Naive thymus-derived CD4-positive, alpha-beta T cell (primary cell): ENCODE measurements at regions not wholly inside any gene's neighbourhood (a gene's known extent, or its start where the extent isn't known, plus 50 kb on each side); places are given as distances from the start of the nearest gene placed in this dataset.

ENCODE experiments used
- ATAC-seq: fragments of 150-1000 bp; cut with Tn5 transposase; 2 replicates; pipeline ENCODE4 v1.10.0; 2021; ENCODE audit warnings: mild to moderate bottlenecking, moderate library complexity
- CTCF ChIA-PET: fragments of 350-600 bp; sonication (Branson Sonifier 250); formaldehyde crosslinking; loops from one replicate; lab custom pipeline; 2021; ENCODE audit warnings: antibody characterized with exemption; lab: Charles Lee
- POLR2A ChIA-PET: fragments of 350-600 bp; sonication (Branson Sonifier 250); formaldehyde crosslinking; loops from one replicate; lab custom pipeline; 2021; ENCODE audit warnings: antibody characterized with exemption, inconsistent platforms; lab: Charles Lee
- DNase-seq, 9 donors: peaks; one replicate each; pipeline versions ENCODE4 v3.0.0 to v3.0.0-alpha.2; 2020 to 2022; ENCODE audit warnings: mixed read lengths in 1 of 9
- H3K27ac ChIP-seq: one replicate; pipeline ENCODE4 v1.7.0; 2013; ENCODE audit warnings: mild to moderate bottlenecking, low read depth, low read length, moderate library complexity
- H3K27me3 ChIP-seq, 2 donors: one replicate each; pipeline ENCODE4 v1.7.0; 2013; ENCODE audit warnings: low read length in 2 of 2, mild to moderate bottlenecking in 2 of 2, moderate library complexity in 2 of 2; ENCODE audit not compliant: control insufficient read depth in 2 of 2, insufficient read depth in 2 of 2
- H3K36me3 ChIP-seq, 3 experiments: 1 replicate in 2 of 3; 2 replicates in 1 of 3; pipeline ENCODE4 v1.7.0; 2013; ENCODE audit warnings: low read length in 3 of 3, mild to moderate bottlenecking in 3 of 3, moderate library complexity in 1 of 3; ENCODE audit not compliant: insufficient read depth in 3 of 3, control insufficient read depth in 2 of 3
- H3K4me1 ChIP-seq, 2 donors: one replicate each; pipeline ENCODE4 v1.7.0; 2013; ENCODE audit warnings: low read length in 2 of 2, mild to moderate bottlenecking in 2 of 2, moderate library complexity in 1 of 2; ENCODE audit not compliant: control insufficient read depth in 2 of 2, insufficient read depth in 2 of 2
- H3K4me3 ChIP-seq: 2 replicates; pipeline ENCODE4 v1.7.0; 2013; ENCODE audit warnings: mild to moderate bottlenecking, low read length
- H3K9me3 ChIP-seq, 3 experiments: 1 replicate in 2 of 3; 2 replicates in 1 of 3; pipeline ENCODE4 v1.7.0; 2013; ENCODE audit warnings: low read length in 3 of 3; ENCODE audit not compliant: control insufficient read depth in 2 of 3
- H3K27ac Mint-ChIP-seq, 9 donors: one replicate each; pipeline ENCODE4 v1.8.0; 2020 to 2022; ENCODE audit warnings: mixed read lengths in 9 of 9, mild to moderate bottlenecking in 8 of 9, moderate library complexity in 5 of 9, inconsistent platforms in 2 of 9
- H3K27me3 Mint-ChIP-seq, 5 donors: one replicate each; pipeline ENCODE4 v1.8.0; 2021 to 2022; ENCODE audit warnings: mixed read lengths in 5 of 5, mild to moderate bottlenecking in 1 of 5
- H3K36me3 Mint-ChIP-seq, 5 donors: one replicate each; pipeline ENCODE4 v1.8.0; 2020 to 2022; ENCODE audit warnings: mixed read lengths in 5 of 5, mild to moderate bottlenecking in 3 of 5, inconsistent platforms in 1 of 5
- H3K4me1 Mint-ChIP-seq, 7 donors: one replicate each; pipeline ENCODE4 v1.8.0; 2020 to 2022; ENCODE audit warnings: mixed read lengths in 7 of 7, mild to moderate bottlenecking in 3 of 7, inconsistent platforms in 1 of 7
- H3K4me3 Mint-ChIP-seq, 10 donors: one replicate each; pipeline ENCODE4 v1.8.0; 2020 to 2022; ENCODE audit warnings: mild to moderate bottlenecking in 10 of 10, mixed read lengths in 10 of 10, moderate library complexity in 6 of 10, inconsistent platforms in 2 of 10
- H3K9me3 Mint-ChIP-seq, 11 donors: one replicate each; pipeline ENCODE4 v1.8.0; 2020 to 2022; ENCODE audit warnings: mixed read lengths in 11 of 11, mild to moderate bottlenecking in 4 of 11, inconsistent platforms in 1 of 11, moderate library complexity in 1 of 11
- intact Hi-C, 2 donors: fragments of 100-400 bp; cut with micrococcal nuclease; formaldehyde crosslinking; loops; one replicate each; pipeline ENCODE4 v1.15.1; 2023

- peaks cover 2 to 12% (median 8%) of the 10 kb centered on the region in 5 donors for H3K36me3 Mint-ChIP-seq
- H3K27me3 Mint-ChIP-seq: peaks cover 3 to 28% (median 11%) of the 10 kb centered on the region in 5 donors
- H3K27ac Mint-ChIP-seq: no peak overlapping the region
- no peak overlapping the region for H3K4me3 Mint-ChIP-seq
- no peaks in the 10 kb centered on the region for H3K9me3 ChIP-seq
- intact Hi-C loops: no loop called here
- H3K27ac ChIP-seq: no peak overlapping the region
- CTCF ChIA-PET: no interaction called here
- H3K27me3 ChIP-seq: no peaks in the 10 kb centered on the region
- H3K9me3 Mint-ChIP-seq: peaks cover 0 to 25% (median 9%) of the 10 kb centered on the region in 11 donors
- peaks cover 0 to 2% (median 0%) of the 10 kb centered on the region in 7 donors for H3K4me1 Mint-ChIP-seq
- no peak overlapping the region for H3K4me3 ChIP-seq
- no peaks in the 10 kb centered on the region for H3K36me3 ChIP-seq
- no peak for ATAC-seq
- H3K4me1 ChIP-seq: no peaks in the 10 kb centered on the region
- no peak for DNase-seq
- POLR2A ChIA-PET: interaction anchor here (0.7 kb wide), 1 partner anchor 9 kb away, joined by 3 read pairs; no protein-coding TSS in a partner anchor
These were observed 100.5 kb downstream of the CYP26A1 start for GRCh38 chr10:93173967-93174845.

DNA sequence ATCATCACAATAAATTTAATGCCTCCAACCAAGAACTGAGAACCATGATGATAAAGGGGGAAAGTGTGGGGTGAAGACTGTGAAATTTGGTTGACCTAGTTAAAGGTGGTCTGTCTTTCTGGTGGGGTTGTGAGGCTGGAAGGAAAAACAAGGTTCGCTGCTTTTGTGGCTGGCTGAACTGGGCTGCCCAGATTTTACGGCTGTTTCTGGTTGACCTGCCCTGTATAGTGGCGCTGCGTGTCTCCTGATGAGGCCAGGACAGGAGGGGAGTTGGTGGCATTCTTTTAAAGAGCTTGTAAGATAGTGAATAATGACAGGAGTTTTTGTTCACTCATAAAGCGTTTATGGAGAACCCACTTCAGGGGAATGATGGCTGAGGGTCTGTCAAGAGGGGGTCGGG lies 101.8 kb downstream of the CYP26A1 start:
- ChIA-PET POLR2A (no interaction called here), CTCF (no interaction called here)
- no peaks in the 10 kb centered on the region for H3K4me1 ChIP-seq
- intact Hi-C loops: no loop called here
- Mint-ChIP-seq H3K4me3 (no peak overlapping the region), H3K27me3 (peaks cover under 1 to 20% (median 4%) of the 10 kb centered on the region in 5 donors), H3K36me3 (peaks cover 0 to 5% (median 1%) of the 10 kb centered on the region in 5 donors), H3K27ac (peak overlapping the region in 1 of 9 donors; percentile 22), H3K9me3 (peaks cover 0 to 14% (median 2%) of the 10 kb centered on the region in 11 donors), H3K4me1 (peaks cover 0 to 2% (median 0%) of the 10 kb centered on the region in 7 donors)
- no peaks in the 10 kb centered on the region for H3K36me3 ChIP-seq
- H3K27me3 ChIP-seq: no peaks in the 10 kb centered on the region
- ATAC-seq (no peak), DNase-seq (no peak)
- H3K27ac ChIP-seq: no peak overlapping the region
- H3K4me3 ChIP-seq: no peak overlapping the region
- no peaks in the 10 kb centered on the region for H3K9me3 ChIP-seq

DNA sequence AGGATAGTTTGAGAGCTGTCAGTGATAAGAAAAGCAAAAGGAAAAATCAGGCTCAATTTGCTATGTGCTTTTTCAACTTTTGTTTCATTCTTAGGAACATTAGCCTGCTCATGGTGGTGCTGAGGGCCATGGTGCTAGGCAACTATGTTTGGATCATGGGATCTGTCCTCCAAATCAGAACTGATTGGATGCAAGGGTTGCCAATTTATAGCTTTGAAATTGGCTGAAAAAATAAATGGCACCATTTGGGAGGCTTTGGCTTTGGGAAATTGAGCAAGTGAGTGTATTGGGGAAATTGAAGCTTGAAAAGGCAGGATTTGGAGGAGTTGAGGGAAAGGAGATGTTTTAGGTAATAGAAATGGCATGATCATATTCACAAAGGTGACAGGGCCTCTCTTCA lies 103.8 kb downstream of the CYP26A1 start:
- DNase-seq: no peak
- Mint-ChIP-seq H3K27ac (no peak overlapping the region), H3K27me3 (peaks cover 0 to 9% (median 0%) of the 10 kb centered on the region in 5 donors), H3K36me3 (no peaks in the 10 kb centered on the region), H3K9me3 (no peaks in the 10 kb centered on the region), H3K4me3 (no peak overlapping the region), H3K4me1 (peaks cover 0 to 2% (median 0%) of the 10 kb centered on the region in 7 donors)
- POLR2A ChIA-PET: no interaction called here
- H3K9me3 ChIP-seq: no peaks in the 10 kb centered on the region
- H3K27ac ChIP-seq: no peak overlapping the region
- ATAC-seq: no peak
- H3K4me1 ChIP-seq: no peaks in the 10 kb centered on the region
- H3K36me3 ChIP-seq: no peaks in the 10 kb centered on the region
- intact Hi-C loops: no loop called here
- CTCF ChIA-PET: no interaction called here
- no peak overlapping the region for H3K4me3 ChIP-seq
- H3K27me3 ChIP-seq: no peaks in the 10 kb centered on the region

DNA sequence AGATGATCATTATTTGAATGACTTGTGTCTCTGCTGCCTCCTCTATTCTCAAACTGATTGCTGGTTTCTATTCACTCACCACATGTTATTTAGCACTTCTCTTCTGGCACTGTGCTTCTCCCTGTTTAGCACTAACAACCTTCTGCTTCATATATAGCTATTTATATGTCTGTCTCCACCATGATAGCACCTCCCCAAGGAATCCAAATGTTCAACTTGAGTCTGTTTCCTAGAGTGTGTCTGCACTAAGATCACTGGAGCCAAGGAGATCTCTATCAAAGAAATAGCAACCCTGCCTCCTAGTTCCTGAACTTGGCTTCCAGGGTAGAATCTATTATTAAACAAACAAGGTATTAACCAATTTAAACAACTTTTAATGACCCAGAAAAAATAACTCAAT lies 104.5 kb downstream of the CYP26A1 start:
- Histone ChIP-seq H3K9me3 (no peaks in the 10 kb centered on the region), H3K36me3 (no peaks in the 10 kb centered on the region), H3K27me3 (no peaks in the 10 kb centered on the region), H3K4me1 (no peaks in the 10 kb centered on the region), H3K4me3 (no peak overlapping the region), H3K27ac (no peak overlapping the region)
- ChIA-PET POLR2A (no interaction called here), CTCF (no interaction called here)
- ATAC-seq (no peak), DNase-seq (no peak)
- Mint-ChIP-seq H3K27ac (no peak overlapping the region), H3K36me3 (no peaks in the 10 kb centered on the region), H3K4me3 (no peak overlapping the region), H3K27me3 (peaks cover 0 to 9% (median 0%) of the 10 kb centered on the region in 5 donors), H3K9me3 (no peaks in the 10 kb centered on the region), H3K4me1 (peaks cover 0 to 2% (median 0%) of the 10 kb centered on the region in 7 donors)
- intact Hi-C loops: no loop called here

DNA sequence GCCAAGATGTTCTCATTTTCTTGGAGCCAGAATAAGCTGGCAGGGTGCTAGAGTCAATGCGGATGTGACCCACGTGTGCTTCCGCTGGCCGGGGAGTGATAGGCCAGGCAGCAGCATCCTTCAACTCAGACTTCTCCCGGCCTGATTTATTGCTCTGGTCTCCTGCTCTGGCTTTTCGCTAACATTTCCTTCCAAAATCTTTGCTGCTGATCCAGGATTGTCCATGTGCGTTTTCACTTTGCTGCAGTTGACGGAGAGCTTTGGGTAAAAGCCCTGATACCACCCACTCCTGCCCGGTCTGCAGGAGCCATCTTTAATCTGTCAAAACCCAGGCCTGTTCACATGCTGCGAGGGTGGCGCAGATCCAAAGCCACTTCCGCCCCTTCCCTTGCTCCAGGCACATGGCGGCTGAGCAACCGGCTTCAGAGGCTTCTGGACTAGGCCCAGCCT lies 106.8 kb downstream of the CYP26A1 start:
- H3K4me1 ChIP-seq: no peaks in the 10 kb centered on the region
- H3K9me3 Mint-ChIP-seq: no peaks in the 10 kb centered on the region
- H3K27me3 ChIP-seq: no peaks in the 10 kb centered on the region
- CTCF ChIA-PET: no interaction called here
- H3K36me3 ChIP-seq: no peaks in the 10 kb centered on the region
- H3K9me3 ChIP-seq: no peaks in the 10 kb centered on the region
- H3K27ac Mint-ChIP-seq: no peak overlapping the region
- H3K4me1 Mint-ChIP-seq: peaks cover 0 to 2% (median 0%) of the 10 kb centered on the region in 7 donors
- POLR2A ChIA-PET: no interaction called here
- intact Hi-C loops: no loop called here
- no peak overlapping the region for H3K4me3 ChIP-seq
- H3K27me3 Mint-ChIP-seq: peaks cover 0 to 13% (median 4%) of the 10 kb centered on the region in 5 donors
- H3K4me3 Mint-ChIP-seq: no peak overlapping the region
- H3K36me3 Mint-ChIP-seq: no peaks in the 10 kb centered on the region
- H3K27ac ChIP-seq: no peak overlapping the region
- no peak for DNase-seq
- ATAC-seq: no peak

DNA sequence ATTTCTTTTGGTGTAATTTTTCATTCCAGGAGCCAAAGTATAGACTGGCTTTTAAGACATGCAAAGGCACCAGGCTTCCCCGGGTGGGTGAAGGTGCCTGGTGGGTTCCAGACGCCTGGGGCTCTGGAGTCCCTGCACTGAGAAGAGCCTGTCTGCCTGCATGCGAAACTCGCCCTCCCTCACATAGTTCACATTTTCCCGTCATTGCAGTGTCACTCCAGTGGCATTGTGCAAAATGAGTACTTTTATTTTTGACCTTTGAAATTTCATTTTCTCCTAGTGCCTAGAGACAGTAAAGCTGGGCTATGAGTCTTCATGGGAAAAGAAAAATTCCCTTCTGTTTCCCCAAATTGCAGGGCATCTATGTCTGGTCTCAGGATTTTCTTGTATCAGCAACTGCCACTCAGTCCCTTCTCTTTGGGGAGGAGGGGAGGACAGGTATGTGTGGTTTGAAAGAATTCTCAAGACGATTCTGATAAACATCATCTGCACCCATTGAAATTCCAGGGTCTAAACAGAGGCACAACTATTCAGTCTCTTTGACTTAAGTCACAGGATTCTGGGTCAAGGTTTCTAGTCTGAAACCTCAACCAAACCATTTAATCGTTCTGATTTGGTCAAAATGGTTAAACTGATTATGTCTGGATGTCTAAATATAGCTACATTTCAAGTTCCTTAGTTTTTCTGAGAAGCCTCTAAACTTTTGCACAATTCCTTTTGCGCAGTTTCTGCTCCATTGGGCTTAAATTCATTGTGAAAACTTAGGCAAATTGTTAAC lies 107.8 kb downstream of the CYP26A1 start:
- Histone ChIP-seq H3K36me3 (no peaks in the 10 kb centered on the region), H3K4me3 (no peak overlapping the region), H3K27ac (no peak overlapping the region), H3K27me3 (no peaks in the 10 kb centered on the region), H3K9me3 (no peaks in the 10 kb centered on the region), H3K4me1 (no peaks in the 10 kb centered on the region)
- H3K4me3 Mint-ChIP-seq: no peak overlapping the region
- H3K27ac Mint-ChIP-seq: no peak overlapping the region
- H3K36me3 Mint-ChIP-seq: no peaks in the 10 kb centered on the region
- H3K9me3 Mint-ChIP-seq: no peaks in the 10 kb centered on the region
- intact Hi-C loops: no loop called here
- CTCF ChIA-PET: no interaction called here
- peaks cover 0 to 2% (median 0%) of the 10 kb centered on the region in 7 donors for H3K4me1 Mint-ChIP-seq
- H3K27me3 Mint-ChIP-seq: peaks cover 0 to 18% (median 0%) of the 10 kb centered on the region in 5 donors
- POLR2A ChIA-PET: no interaction called here
- ATAC-seq (no peak), DNase-seq (no peak)
